Inflammatory macrophage treated with lipopolysaccharide for 1 hour (primary cell): ENCODE measurements at regions not wholly inside any gene's neighbourhood (a gene's known extent, or its start where the extent isn't known, plus 50 kb on each side); places are given as distances from the start of the nearest gene placed in this dataset.

Experiments
- DNase-seq, 2 donors: peaks; one replicate each; pipeline ENCODE4 v3.0.0-alpha.2; 2020 to 2022

DNA sequence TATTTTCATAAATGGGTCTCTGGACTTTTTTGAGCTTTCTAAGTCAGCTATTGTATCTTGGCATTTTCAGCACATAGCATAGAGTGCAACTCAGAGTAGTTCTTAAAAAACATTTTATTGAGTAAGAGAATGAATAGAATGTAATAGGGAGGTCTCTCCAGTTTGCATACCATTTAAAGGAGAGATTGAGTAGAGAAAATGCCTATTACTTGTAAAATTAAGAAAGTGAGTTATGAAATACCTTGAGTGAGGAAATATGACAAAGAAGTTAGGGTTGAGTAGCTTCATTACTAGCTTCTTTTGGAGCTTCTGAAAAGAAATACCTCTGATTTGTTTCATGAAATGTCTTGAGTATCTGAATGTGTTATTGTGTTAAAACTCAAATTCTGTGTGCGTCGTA, 140.0 kb downstream of the AASDHPPT start:
- no peak for DNase-seq

DNA sequence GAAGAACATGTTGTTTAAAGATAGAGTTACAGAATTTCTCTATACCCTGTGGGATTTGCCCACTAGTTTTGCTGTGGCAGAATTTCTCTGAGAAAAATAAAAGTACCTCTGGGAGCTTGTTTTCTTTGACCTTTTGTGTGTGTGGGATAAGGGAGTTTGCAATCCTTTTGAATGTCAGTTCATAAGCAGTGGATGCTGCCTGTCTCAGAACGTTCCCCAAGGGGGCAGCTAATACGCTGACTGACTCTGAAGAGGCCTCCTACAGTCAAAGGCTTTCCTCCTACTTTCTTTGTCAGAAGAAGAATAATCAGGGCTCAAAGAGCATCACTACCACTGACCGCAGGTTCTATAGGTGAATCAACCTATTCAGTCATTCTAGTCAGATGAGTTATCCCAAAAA, 140.6 kb downstream of the AASDHPPT start:
- DNase-seq: no peak

GRCh38 chr11:106222626-106223025, 145.2 kb downstream of the AASDHPPT start:
- no peak for DNase-seq

GRCh38 chr11:106224172-106224571, 146.7 kb downstream of the AASDHPPT start:
- no peak for DNase-seq

DNA sequence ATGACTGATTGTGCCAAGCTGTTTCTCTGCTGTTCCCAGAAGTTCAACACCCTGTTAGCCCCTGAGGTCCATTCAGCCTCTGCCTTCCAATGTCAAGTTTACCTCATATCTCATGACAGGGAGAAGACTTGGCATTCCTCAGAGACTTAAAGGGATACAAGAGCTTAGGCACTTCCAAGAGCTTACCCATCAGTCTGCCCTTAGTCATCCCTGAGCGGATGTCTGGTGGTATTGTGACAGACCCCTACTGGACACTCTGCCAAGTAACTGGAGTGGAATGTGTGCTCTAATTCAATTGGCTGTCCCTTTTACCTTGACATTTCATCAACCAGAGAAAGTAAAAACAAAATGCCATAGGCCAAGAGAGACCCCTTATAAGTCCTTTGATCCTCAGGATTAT, 151.5 kb downstream of the AASDHPPT start:
- DNase-seq: no peak

DNA sequence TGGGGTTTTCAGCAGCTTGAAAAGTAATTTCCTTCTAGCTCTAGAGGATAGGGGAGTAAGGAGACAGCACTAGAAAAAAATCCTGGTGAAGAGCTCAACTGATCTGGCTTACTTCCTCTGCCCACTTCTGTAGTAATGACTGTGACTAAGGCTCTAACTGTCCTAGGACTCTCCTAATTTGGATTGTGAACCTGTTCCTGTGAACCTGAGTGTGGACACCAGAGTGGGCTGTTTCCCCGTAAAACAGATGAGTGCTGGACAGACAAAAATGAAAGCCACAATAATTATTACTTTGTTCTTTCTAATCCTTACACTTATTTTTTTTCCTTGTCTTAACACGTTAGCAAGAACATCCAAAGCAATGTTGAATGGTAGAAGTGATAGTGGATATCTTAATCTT, 154.1 kb downstream of the AASDHPPT start:
- no peak for DNase-seq

- DNase-seq: no peak
Observed at GRCh38 chr11:106233191-106233590, 155.7 kb downstream of the AASDHPPT start.

- DNase-seq: no peak
Observed at GRCh38 chr11:106234794-106235193, 157.3 kb downstream of the AASDHPPT start.

GRCh38 chr11:106236295-106236694, 158.8 kb downstream of the AASDHPPT start:
- DNase-seq: no peak

GRCh38 chr11:106238704-106239360, 161.4 kb downstream of the AASDHPPT start:
- no peak for DNase-seq

GRCh38 chr11:106241601-106242257, 164.3 kb downstream of the AASDHPPT start:
- no peak for DNase-seq

DNA sequence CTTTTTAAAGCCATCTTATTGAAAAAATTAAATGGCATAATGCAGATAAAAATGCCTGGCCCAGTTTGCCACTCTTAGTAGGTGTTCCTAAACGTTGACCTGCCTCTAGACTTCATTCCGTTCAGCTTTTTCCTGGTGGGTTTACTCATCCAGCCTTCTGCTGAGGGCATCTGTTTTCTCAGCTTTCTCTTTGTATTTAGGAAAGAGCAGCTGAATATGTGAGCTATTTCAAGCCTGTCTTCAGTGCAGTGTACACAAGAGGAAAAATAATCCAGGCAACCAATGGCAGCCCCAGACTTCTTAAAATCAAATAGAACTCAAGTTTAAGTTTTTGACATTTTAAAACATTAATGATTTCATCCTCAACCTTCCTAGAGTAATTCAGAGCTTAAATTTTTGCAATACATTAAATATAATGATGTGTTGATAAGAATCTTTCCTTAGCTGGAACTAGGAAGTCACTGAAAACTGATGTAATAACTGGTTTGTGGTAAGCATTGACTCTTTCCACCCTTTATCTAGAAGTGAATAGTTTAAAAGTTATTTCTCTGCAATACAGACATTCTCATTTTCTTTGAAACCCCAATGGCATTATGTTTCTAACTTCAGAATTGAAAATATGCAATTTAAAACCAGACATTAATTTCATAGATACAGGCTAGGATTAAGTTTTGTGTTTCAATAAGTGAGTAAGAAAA, 165.4 kb downstream of the AASDHPPT start:
- no peak for DNase-seq

GRCh38 chr11:106246495-106246894, 169.0 kb downstream of the AASDHPPT start:
- no peak for DNase-seq

GRCh38 chr11:106249617-106250239, 172.3 kb downstream of the AASDHPPT start:
- DNase-seq: no peak

GRCh38 chr11:106262852-106263251, 185.4 kb downstream of the AASDHPPT start:
- DNase-seq: no peak

- no peak for DNase-seq
Observed at GRCh38 chr11:106263527-106263926, 186.1 kb downstream of the AASDHPPT start.

GRCh38 chr11:106271086-106271485, 193.6 kb downstream of the AASDHPPT start:
- no peak for DNase-seq

DNA sequence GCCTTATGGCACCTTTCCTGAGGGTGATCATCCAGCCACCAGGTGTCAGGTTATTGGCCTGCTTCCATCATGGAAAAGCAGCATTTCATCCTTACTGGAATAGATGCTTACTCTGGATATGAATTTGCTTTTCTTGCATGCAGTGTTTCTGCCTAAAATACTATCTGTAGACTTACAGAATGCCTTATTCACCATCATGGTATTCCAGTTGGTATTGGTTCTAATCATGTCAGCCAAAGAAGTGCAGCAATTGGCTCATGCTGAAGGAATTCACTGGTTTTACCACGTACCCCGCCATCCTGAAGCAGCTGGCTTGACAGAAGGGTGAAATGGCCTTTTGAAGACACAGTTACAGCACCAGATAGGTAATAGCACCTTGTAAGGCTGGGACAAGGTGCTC, 194.2 kb downstream of the AASDHPPT start:
- no peak for DNase-seq

DNA sequence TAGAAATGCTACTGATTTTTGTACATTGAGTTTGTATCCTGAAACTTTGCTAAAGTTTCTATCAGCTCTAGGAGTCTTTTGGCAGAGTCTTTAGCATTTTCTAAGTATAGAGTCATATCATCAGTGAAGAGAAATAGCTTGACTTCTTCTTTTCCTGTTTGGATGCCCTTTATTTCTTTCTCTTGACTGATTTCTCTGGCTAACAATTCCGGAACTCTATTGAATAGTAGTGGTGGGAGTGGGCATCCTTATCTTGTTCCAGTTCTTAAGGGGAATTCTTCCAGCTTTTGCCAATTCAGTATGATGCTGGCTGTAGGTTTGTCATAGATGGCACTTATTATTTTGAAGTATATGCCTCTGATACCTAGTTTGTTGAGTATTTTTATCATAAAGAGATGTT, 197.7 kb downstream of the AASDHPPT start:
- DNase-seq: no peak

- DNase-seq: no peak
Observed at GRCh38 chr11:106276126-106276525, 198.7 kb downstream of the AASDHPPT start.

- DNase-seq: no peak
Observed at GRCh38 chr11:106276859-106277436, 199.5 kb downstream of the AASDHPPT start.

DNA sequence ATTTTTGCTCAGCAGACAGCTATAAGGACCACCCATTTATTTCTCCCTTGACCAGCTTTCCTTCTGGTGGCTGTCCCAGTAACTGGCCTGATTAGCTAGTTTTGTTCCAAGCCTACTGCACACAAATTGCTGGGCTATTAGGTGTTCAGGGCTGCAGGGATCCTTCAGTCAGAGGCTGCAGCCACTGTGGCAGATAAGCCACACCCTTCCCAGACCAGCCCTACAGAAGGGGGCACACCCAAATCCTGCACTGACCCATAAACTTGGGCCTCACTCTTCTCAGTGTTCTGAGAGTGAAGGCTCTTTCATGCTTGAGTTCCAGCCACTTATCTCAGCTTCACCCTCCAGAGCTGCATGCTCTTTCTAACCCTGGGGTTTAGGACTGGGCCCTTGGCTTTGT, 200.0 kb downstream of the AASDHPPT start:
- DNase-seq: no peak

DNA sequence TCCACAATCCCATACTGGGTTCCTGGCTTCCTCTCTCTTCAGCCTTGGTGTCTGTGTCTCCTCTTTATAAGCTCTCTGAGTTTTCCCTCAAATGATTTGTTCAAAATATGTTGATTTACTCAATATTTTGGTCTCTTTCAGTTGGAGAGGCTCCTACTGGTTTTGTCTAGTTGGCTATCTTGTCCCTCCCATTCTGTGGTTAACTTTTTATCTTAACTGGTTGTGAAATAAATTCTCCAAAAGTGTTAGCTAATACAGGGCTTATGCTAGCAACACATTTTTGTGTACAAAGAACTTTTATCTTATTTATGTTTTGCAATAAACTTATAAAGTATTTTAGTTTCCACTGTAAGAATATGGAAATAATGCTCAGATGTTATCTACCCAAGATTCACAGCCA, 200.9 kb downstream of the AASDHPPT start:
- no peak for DNase-seq
